Suprapubic skin (tissue), 4 donors: ENCODE measurements at regions not wholly inside any gene's neighbourhood (a gene's known extent, or its start where the extent isn't known, plus 50 kb on each side); places are given as distances from the start of the nearest gene placed in this dataset.

ENCODE experiments used
- DNase-seq, 2 donors: peaks; one replicate each; pipeline ENCODE4 v3.0.0-alpha.2; 2019; ENCODE audit warnings: low spot score in 2 of 2
- H3K27ac ChIP-seq: fragments of 200-600 bp; sonication (generic); one replicate; pipeline ENCODE4 v1.5.1; 2019
- H3K27me3 ChIP-seq: fragments of 200-600 bp; sonication (generic); one replicate; pipeline ENCODE4 v1.5.1; 2019
- H3K36me3 ChIP-seq: fragments of 200-600 bp; sonication (generic); one replicate; pipeline ENCODE4 v1.5.1; 2019
- H3K4me1 ChIP-seq: fragments of 200-600 bp; sonication (generic); one replicate; pipeline ENCODE4 v1.5.1; 2019
- H3K4me3 ChIP-seq: fragments of 200-600 bp; sonication (generic); one replicate; pipeline ENCODE4 v1.5.1; 2019; ENCODE audit warnings: mild to moderate bottlenecking
- H3K9me3 ChIP-seq: fragments of 200-600 bp; sonication (generic); one replicate; pipeline ENCODE4 v1.5.1; 2019
- EP300 ChIP-seq: sonication (generic); formaldehyde crosslinking; IDR thresholded peaks from one replicate; pipeline ENCODE4 v1.6.1; 2017; ENCODE audit warnings: antibody characterized with exemption
- POLR2A ChIP-seq, 2 donors: fragments of 450-650 bp; IDR thresholded peaks; one replicate each; pipeline ENCODE4 v1.6.1; 2017; ENCODE audit warnings: antibody characterized with exemption in 2 of 2, mild to moderate bottlenecking in 2 of 2, moderate library complexity in 2 of 2
- POLR2AphosphoS5 ChIP-seq, 3 donors: sonication (generic); formaldehyde crosslinking; IDR thresholded peaks; one replicate each; pipeline ENCODE4 v1.6.1; 2017; ENCODE audit warnings: antibody characterized with exemption in 3 of 3
- WGBS: methylation state at CpG from one replicate; pipeline ENCODE4 v1.1.5; 2018; 5-methylcytosine and 5-hydroxymethylcytosine counted together
- TF ChIP-seq, protein P1 (sequence below), 2 donors: fragments of 200-600 bp in 1 of 2; fragments of 450-650 bp in 1 of 2; sonication (generic) in 1 of 2; IDR thresholded peaks; one replicate each; pipeline ENCODE4 v1.5.1; 2016 to 2019; ENCODE audit warnings: antibody characterized with exemption in 2 of 2, mild to moderate bottlenecking in 1 of 2, moderate library complexity in 1 of 2

- DNase-seq = peak in 1 of 2 donors; percentile 35
- H3K36me3 ChIP-seq = no peaks in the 10 kb centered on the region
These were observed 77.1 kb upstream of the PRR23E start for GRCh38 chr3:127115691-127116351.

GRCh38 chr3:127118366-127118765, 74.6 kb upstream of the PRR23E start:
- WGBS = 91% methylated on average over 3 of the region's 3 CpGs
- no peak overlapping the region for H3K4me3 ChIP-seq
- H3K4me1 ChIP-seq = no peaks in the 10 kb centered on the region
- TF ChIP-seq, protein P1, sequence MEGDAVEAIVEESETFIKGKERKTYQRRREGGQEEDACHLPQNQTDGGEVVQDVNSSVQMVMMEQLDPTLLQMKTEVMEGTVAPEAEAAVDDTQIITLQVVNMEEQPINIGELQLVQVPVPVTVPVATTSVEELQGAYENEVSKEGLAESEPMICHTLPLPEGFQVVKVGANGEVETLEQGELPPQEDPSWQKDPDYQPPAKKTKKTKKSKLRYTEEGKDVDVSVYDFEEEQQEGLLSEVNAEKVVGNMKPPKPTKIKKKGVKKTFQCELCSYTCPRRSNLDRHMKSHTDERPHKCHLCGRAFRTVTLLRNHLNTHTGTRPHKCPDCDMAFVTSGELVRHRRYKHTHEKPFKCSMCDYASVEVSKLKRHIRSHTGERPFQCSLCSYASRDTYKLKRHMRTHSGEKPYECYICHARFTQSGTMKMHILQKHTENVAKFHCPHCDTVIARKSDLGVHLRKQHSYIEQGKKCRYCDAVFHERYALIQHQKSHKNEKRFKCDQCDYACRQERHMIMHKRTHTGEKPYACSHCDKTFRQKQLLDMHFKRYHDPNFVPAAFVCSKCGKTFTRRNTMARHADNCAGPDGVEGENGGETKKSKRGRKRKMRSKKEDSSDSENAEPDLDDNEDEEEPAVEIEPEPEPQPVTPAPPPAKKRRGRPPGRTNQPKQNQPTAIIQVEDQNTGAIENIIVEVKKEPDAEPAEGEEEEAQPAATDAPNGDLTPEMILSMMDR (IDR thresholded peaks at IDR 0.05) = no peak
- TF ChIP-seq POLR2A (IDR thresholded peaks at IDR 0.05) = no peak
- no peak for TF ChIP-seq EP300
- no peak for TF ChIP-seq POLR2AphosphoS5 (IDR thresholded peaks at IDR 0.05)
- peak in 1 of 2 donors; percentile 18 for DNase-seq
- no peaks in the 10 kb centered on the region for H3K9me3 ChIP-seq
- no peaks in the 10 kb centered on the region for H3K36me3 ChIP-seq
- no peak overlapping the region for H3K27ac ChIP-seq
- H3K27me3 ChIP-seq = no peaks in the 10 kb centered on the region

More at GRCh38 chr3:127115691-127116351, 77.1 kb upstream of the PRR23E start:
- TF ChIP-seq POLR2AphosphoS5 (IDR thresholded peaks at IDR 0.05) = no peak
- TF ChIP-seq EP300 = no peak
- no peak for TF ChIP-seq POLR2A (IDR thresholded peaks at IDR 0.05)
- TF ChIP-seq, protein P1 (IDR thresholded peaks at IDR 0.05) = no peak
- Histone ChIP-seq H3K4me3 (no peak overlapping the region), H3K4me1 (no peaks in the 10 kb centered on the region), H3K27me3 (no peaks in the 10 kb centered on the region), H3K27ac (no peak overlapping the region), H3K9me3 (peaks cover 9% of the 10 kb centered on the region)
- 90% methylated on average over 3 of the region's 3 CpGs for WGBS

DNA sequence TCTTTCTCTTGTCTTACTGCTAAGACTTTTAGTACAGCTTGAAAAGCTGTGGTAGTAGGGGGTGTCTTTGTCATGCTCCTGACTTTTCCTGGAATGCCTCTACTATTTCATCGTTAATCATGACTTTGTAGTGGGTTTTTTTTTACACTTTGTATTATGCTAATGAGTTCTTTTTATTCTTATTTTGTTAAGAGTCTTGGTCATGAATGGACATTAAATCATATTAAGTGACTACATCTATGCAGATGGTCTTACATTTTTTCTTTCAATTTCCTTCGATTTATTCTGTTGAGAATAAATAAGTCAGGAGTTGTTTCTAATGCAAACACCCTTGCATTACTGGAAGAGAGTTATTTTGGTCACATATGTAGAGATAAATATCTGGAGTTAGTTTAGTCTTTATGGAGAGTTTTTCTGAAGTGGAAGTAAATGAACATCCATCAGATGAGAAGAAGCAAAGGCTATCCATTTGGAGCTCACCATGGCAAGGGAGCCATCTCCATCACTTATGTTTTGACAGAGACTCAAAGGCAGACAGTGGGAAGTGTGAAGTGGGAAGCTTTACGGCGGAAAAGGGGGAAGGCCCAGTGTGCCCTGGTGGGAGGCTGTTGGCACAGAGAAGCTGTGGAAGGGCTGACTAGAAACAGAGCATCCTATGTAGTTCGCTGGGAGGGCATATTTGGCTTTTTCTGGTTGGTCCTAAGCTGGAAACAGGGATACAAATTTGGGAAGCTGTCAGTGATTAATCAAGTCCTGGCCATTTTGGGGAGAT, 73.1 kb upstream of the PRR23E start:
- no peaks in the 10 kb centered on the region for H3K4me1 ChIP-seq
- H3K4me3 ChIP-seq = no peak overlapping the region
- peaks cover 3% of the 10 kb centered on the region for H3K27me3 ChIP-seq
- no peak for TF ChIP-seq EP300
- TF ChIP-seq POLR2A (IDR thresholded peaks at IDR 0.05) = no peak
- TF ChIP-seq POLR2AphosphoS5 (IDR thresholded peaks at IDR 0.05) = no peak
- TF ChIP-seq, protein P1 (IDR thresholded peaks at IDR 0.05) = no peak
- DNase-seq = peak in 1 of 2 donors; percentile 34
- H3K27ac ChIP-seq = no peak overlapping the region
- 71% methylated on average over 5 of the region's 5 CpGs for WGBS
- no peaks in the 10 kb centered on the region for H3K36me3 ChIP-seq
- no peaks in the 10 kb centered on the region for H3K9me3 ChIP-seq

- no peaks in the 10 kb centered on the region for H3K36me3 ChIP-seq
- TF ChIP-seq, protein P1 (IDR thresholded peaks at IDR 0.05) = no peak
- no peak for TF ChIP-seq POLR2A (IDR thresholded peaks at IDR 0.05)
- TF ChIP-seq POLR2AphosphoS5 (IDR thresholded peaks at IDR 0.05) = no peak
- TF ChIP-seq EP300 = no peak
- H3K4me1 ChIP-seq = no peaks in the 10 kb centered on the region
- DNase-seq = peak; percentile 35 to 74
- 86% methylated on average over 10 of the region's 13 CpGs for WGBS
- peaks cover 7% of the 10 kb centered on the region for H3K27me3 ChIP-seq
- H3K9me3 ChIP-seq = no peaks in the 10 kb centered on the region
- H3K27ac ChIP-seq = no peak overlapping the region
- no peak overlapping the region for H3K4me3 ChIP-seq
These were observed 71.9 kb upstream of the PRR23E start for GRCh38 chr3:127120851-127121647.
